ENCODE measurements at regions not wholly inside any gene's neighbourhood (a gene's known extent, or its start where the extent isn't known, plus 50 kb on each side); places are given as distances from the start of the nearest gene placed in this dataset.

DNA sequence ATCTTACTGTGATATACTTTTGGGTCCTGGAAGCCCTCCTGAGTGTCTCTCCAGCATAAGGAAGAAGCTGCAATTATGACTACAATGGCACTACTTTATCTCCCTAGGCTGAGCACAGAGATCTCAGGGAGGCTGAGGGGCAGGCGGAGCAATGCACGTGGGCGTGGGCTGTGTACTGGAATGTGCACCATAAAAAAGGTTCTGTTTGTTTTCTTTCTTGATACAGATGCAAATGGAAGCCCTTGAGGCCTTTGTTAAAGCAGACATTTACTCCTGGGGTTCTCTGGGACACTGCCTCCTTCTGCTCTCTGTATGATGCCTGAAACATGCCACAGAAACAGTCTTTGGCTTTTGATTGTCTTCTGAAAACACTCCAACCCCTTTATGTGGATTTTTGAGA, 79.1 kb upstream of the DLX2 start:
- TF ChIP-seq, protein P1, sequence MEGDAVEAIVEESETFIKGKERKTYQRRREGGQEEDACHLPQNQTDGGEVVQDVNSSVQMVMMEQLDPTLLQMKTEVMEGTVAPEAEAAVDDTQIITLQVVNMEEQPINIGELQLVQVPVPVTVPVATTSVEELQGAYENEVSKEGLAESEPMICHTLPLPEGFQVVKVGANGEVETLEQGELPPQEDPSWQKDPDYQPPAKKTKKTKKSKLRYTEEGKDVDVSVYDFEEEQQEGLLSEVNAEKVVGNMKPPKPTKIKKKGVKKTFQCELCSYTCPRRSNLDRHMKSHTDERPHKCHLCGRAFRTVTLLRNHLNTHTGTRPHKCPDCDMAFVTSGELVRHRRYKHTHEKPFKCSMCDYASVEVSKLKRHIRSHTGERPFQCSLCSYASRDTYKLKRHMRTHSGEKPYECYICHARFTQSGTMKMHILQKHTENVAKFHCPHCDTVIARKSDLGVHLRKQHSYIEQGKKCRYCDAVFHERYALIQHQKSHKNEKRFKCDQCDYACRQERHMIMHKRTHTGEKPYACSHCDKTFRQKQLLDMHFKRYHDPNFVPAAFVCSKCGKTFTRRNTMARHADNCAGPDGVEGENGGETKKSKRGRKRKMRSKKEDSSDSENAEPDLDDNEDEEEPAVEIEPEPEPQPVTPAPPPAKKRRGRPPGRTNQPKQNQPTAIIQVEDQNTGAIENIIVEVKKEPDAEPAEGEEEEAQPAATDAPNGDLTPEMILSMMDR (IDR thresholded peaks at IDR 0.05; ENCODE audit: control insufficient read depth, extremely low read depth, insufficient read depth) = no peak
- H3K4me3 ChIP-seq (ENCODE audit: low read depth, low read length) = no peak overlapping the region
- DNase-seq (ENCODE audit: low read depth) = no peak

DNA sequence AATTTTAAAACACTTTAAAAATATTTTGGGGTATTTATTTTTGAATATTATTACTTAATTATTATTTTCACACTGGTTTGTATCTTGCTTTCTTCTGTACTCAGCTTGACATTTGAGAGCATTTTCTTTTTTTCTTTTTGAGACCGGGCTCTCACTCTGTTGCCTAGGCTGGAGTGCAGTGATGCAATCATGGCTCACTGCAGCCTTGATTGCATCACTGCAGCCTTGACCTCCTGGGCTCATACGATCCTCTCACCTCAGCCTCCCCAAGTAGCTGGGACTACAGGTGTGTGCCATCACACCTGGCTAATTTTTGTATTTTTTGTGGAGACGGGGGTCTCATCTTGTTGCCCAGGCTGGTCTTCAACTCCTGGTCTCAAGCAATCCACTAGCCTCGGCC, 79.9 kb upstream of the DLX2 start:
- no peak overlapping the region for H3K4me3 ChIP-seq (ENCODE audit: low read depth, low read length)
- TF ChIP-seq, protein P1 (IDR thresholded peaks at IDR 0.05; ENCODE audit: control insufficient read depth, extremely low read depth, insufficient read depth) = no peak
- no peak for DNase-seq (ENCODE audit: low read depth)

DNA sequence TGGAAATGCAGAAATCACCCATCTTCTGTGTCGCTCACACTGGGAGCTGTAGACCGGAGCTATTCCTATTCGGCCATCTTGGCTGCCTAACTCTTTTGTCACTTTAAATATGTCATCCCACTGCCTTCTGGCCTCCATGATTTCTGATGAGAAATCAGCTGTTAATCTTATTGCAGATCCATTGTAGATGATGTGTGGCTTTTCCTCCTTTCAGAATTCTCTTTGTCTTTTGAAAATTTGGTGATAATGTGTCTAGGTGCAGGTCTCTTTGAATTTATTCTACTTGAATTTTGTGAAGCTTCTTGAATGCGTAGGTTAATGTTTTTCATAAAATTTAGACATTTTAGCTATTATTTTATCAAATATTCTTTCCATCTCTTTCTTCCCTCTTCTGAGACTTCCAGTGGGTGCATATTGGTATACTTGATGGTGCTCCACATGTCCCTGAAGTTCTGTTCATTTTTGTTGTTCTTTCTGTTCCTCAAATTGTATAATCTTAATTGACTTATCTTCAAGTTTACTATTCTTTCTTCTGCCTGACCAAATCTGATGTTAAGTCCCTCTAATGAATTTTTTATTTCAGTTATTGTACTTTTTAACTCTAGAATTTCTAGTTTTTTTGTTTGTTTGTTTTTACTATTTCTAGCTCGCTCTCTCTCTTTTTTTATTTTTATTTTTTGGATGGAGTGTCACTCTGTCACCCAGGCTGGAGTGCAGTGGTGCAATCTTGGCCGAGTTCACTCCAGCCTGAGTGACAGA, 90.8 kb upstream of the DLX2 start:
- no peak overlapping the region for H3K4me3 ChIP-seq (ENCODE audit: low read depth, low read length)
- DNase-seq (ENCODE audit: low read depth) = no peak
- TF ChIP-seq, protein P1 (IDR thresholded peaks at IDR 0.05; ENCODE audit: control insufficient read depth, extremely low read depth, insufficient read depth) = no peak

DNA sequence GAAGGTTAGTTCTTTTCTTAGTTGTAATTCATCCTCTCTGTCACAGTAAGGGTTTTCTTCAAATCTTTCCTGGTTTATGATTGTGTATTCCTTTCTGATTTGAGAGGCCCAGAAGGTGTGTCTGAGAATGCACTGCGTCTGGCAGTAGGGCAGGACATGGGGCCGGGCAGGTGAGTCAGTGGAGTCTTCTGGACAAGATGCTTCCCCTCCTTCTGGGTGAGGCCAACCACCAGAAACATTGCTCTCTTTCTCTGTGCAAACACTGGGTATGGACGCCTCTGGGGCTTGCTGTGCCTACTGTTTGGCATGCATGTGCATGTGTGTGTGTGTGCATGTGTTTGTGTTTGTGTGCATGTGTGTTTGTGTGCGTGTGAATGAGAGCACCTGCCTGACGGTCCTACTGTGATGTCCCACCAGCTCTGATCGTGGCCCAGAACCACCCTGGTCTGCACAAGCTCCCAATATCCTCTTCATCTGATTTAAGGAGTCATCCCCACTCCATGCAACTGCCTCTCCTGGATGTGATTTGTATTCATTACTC, 93.2 kb upstream of the DLX2 start:
- TF ChIP-seq, protein P1 (IDR thresholded peaks at IDR 0.05; ENCODE audit: control insufficient read depth, extremely low read depth, insufficient read depth) = no peak
- H3K4me3 ChIP-seq (ENCODE audit: low read depth, low read length) = no peak overlapping the region
- no peak for DNase-seq (ENCODE audit: low read depth)

DNA sequence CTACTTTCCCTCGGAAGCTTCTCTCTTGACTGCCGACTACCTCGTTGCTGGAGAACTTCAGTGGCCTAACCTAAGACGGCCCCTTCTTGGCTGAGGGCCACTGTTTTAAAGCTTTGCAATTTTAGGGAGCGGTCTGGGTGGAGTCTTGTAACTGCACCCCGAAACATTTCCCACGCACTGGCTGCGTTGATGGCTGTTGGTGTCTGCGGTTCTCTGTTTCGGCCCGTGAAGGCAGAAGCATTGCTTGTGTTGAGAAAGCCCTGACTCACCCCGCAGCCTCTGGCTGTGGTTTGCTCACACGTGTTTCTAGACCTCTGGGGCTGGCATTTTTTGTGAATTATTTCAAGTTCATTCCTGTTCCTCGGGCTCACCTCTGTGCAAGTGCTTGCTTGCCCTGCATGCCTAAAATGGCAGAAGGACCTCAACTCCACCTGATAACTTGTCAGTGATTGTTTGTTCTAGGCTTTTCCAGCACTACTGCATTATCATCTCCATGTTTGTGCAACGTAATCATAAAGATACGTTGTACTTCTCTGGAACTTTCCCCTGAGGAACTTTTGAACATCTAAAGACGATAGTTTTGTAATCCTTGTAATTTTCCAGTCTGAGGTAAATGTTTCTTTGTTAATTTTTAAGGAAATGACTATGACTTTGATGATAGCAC, 94.2 kb upstream of the DLX2 start:
- DNase-seq (ENCODE audit: low read depth) = no peak
- TF ChIP-seq, protein P1 (IDR thresholded peaks at IDR 0.05; ENCODE audit: control insufficient read depth, extremely low read depth, insufficient read depth) = no peak
- no peak overlapping the region for H3K4me3 ChIP-seq (ENCODE audit: low read depth, low read length)

DNA sequence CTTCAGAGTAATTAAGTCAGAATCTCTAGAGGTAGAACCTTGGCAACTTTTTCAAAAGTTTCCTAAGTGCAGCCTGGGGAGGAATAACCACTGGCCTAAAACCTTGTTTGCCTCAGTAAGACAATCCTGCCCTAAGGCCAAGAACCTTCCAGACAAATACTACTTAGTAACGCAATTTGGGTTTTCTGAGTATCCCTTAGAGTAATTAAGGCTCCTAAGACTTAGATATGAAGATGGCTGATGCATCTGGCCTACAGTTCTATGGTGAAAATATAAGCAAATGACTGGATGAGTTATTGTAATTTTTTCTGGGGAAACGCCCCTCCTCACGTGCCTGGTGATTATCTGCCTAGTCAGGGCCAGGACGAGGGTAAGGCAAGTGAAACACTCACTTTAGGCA, 95.7 kb upstream of the DLX2 start:
- TF ChIP-seq, protein P1 (IDR thresholded peaks at IDR 0.05; ENCODE audit: control insufficient read depth, extremely low read depth, insufficient read depth) = no peak
- H3K4me3 ChIP-seq (ENCODE audit: low read depth, low read length) = no peak overlapping the region
- DNase-seq (ENCODE audit: low read depth) = no peak
